Neural cell (in vitro differentiated cells): ENCODE measurements at regions not wholly inside any gene's neighbourhood (a gene's known extent, or its start where the extent isn't known, plus 50 kb on each side); places are given as distances from the start of the nearest gene placed in this dataset.

ENCODE experiments used
- EP300 ChIP-seq: fragments of 450-650 bp; conservative IDR thresholded peaks from 2 replicates; pipeline ENCODE4 v1.6.1; 2014; ENCODE audit warnings: antibody characterized with exemption, mild to moderate bottlenecking, moderate library complexity; ENCODE audit not compliant: poor library complexity, severe bottlenecking
- EZH2 ChIP-seq: fragments of 200-600, 300-800 bp; shearing (Covaris generic), sonication (generic); IDR thresholded peaks from 2 replicates; pipeline ENCODE4 v1.6.1; 2014; ENCODE audit warnings: antibody characterized with exemption, low read length, borderline replicate concordance, mild to moderate bottlenecking; ENCODE audit not compliant: insufficient read depth, poor library complexity, severe bottlenecking
- MXI1 ChIP-seq: fragments of 450-650 bp; conservative IDR thresholded peaks from 2 replicates; pipeline ENCODE4 v1.6.1; 2014; ENCODE audit warnings: antibody characterized with exemption, mild to moderate bottlenecking; ENCODE audit not compliant: poor library complexity, severe bottlenecking
- POLR2AphosphoS5 ChIP-seq: IDR thresholded peaks from 2 replicates; pipeline ENCODE4 v1.6.1; 2012
- TAF1 ChIP-seq: IDR thresholded peaks from 2 replicates; pipeline ENCODE4 v1.6.1; 2012; ENCODE audit warnings: low read depth
- TF ChIP-seq, protein P1 (sequence below): fragments of 450-650 bp; IDR thresholded peaks from 2 replicates; pipeline ENCODE4 v1.5.1; 2014; ENCODE audit warnings: antibody characterized with exemption, mild to moderate bottlenecking, moderate library complexity; ENCODE audit not compliant: poor library complexity, severe bottlenecking

DNA sequence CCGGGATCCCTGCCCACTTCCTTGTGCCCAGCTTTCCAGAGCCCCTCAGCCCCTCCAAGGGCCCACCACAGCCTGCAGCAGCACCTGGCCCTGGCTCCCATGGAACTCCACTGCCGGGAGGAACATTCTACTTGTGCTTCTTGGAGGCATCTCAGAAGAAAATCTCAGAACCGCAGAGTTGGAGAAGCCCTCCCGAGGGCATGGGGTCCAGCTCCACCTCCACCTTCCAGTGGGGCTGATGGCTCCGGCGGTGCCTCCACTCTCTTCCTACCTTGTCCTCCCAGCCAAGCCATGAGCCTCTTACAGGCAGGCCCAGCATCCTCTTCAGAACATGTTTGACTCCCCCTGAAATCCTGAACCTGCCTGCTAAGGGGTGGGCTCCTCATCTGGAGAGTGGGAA is 79.4 kb upstream of the ZNF469 start:
- no peak for TF ChIP-seq POLR2AphosphoS5
- TF ChIP-seq EZH2, result no peak
- TF ChIP-seq TAF1, result no peak
- TF ChIP-seq, protein P1, sequence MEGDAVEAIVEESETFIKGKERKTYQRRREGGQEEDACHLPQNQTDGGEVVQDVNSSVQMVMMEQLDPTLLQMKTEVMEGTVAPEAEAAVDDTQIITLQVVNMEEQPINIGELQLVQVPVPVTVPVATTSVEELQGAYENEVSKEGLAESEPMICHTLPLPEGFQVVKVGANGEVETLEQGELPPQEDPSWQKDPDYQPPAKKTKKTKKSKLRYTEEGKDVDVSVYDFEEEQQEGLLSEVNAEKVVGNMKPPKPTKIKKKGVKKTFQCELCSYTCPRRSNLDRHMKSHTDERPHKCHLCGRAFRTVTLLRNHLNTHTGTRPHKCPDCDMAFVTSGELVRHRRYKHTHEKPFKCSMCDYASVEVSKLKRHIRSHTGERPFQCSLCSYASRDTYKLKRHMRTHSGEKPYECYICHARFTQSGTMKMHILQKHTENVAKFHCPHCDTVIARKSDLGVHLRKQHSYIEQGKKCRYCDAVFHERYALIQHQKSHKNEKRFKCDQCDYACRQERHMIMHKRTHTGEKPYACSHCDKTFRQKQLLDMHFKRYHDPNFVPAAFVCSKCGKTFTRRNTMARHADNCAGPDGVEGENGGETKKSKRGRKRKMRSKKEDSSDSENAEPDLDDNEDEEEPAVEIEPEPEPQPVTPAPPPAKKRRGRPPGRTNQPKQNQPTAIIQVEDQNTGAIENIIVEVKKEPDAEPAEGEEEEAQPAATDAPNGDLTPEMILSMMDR, result no peak
- TF ChIP-seq EP300, result no peak
- no peak for TF ChIP-seq MXI1
